GM19397 (cell line): ENCODE measurements at regions not wholly inside any gene's neighbourhood (a gene's known extent, or its start where the extent isn't known, plus 50 kb on each side); places are given as distances from the start of the nearest gene placed in this dataset.
"Not testable (repeated sequence)": the region's sequence is repeated elsewhere in the genome, so short reads cannot be mapped to it uniquely, and the experiment has no call there.

Experiments
- ATAC-seq: cut with Tn5 transposase; IDR thresholded peaks from one replicate; pipeline ENCODE4 v1.9.1; 2021; ENCODE audit warnings: mild to moderate bottlenecking, moderate library complexity; ENCODE audit not compliant: unreplicated experiment

DNA sequence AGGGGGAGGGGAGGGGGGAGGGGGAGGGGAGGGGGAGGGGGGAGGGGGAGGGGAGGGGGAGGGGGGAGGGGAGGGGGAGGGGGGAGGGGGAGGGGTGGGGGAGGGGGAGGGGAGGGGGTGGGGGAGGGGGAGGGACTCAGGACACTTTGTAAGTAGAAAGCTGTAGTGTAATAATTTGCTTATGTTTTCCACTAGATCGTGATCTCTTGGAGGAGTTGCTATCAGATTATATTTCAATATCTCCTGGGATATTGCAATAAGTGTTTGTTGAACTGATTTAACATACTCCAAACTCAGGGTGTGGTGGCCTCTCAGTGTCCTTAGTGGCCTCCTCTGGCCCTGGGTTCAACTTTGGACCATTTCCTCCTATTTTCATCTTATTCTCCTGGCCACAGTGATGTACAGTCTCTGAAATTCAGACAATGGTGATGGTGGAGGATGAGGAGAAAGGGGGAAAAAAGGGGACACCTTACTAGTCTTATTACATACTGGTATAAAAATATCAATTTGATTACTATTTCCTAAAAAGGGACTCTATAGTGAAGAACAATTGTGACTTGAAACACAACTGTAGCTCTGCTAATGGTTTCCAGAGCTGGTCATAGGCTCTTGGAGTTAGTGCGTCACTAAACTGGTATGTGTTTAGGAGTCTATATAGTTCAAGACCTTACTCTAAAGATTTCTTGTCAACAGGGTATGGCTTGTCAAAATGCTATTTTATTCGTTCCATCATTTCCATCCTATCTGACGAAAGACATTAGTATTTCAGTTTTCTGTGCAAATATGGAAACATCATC lies 89.6 kb downstream of the DDX1 start:
- ATAC-seq = no peak

DNA sequence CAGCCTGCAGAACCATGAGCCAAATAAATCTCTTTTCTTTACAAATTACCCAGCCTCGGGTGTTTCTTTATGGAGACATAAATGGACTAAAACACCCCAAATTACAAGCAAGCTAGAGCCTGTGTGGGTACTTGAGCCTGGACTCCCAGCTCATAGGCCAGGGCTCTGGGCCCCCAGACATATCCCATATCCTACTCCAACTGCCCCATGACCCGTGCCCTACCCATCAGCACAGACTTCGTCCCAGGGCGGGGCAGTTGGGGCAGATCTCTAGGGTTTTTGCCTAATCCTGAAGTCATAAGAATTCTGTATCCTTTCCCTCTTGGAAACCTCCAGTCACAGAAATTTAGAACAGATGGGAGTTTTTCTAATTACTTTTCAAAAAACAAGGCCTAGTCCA lies 90.7 kb downstream of the DDX1 start:
- ATAC-seq = no peak

DNA sequence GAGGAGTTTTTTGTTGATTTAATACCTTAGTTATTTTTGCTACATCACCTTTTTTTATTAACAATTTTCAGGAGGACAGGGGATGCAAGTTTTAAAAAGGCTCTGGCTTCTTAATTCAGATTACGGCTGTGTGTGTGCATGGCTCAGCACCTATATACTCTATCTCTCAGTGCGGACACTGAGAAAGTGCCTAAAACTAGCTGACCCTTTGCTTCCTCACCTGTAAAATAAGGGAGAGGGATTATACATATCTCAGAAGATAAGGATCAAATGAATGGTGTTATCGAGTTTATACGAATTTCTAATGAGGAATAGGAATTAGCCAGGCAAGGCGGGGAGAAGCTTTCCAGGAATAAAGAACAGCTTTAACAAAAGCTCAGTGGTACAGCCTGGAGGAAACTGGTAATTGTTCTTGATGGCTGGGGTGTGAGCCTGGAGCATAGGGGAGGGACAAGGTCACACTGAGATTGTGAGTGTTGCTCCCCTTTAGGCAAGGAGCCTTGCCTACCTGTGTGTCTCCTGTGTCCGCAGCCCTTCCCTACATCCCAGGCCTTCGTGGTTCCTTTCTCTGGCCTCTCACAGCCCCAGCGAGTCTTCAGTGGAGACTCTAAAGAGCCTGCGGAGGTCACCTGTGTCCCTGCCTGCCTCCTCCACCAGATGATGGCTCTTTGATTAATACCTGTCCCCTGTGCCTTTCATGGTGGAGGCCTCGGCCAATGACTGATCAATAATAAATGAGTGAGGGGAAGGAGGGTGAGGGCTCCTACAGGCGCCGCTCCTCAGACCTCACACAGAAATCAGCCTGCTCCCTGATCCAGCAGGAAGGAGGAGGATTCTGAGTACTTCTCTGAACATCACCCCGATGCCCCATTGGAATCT lies 92.7 kb downstream of the DDX1 start:
- ATAC-seq = no peak

DNA sequence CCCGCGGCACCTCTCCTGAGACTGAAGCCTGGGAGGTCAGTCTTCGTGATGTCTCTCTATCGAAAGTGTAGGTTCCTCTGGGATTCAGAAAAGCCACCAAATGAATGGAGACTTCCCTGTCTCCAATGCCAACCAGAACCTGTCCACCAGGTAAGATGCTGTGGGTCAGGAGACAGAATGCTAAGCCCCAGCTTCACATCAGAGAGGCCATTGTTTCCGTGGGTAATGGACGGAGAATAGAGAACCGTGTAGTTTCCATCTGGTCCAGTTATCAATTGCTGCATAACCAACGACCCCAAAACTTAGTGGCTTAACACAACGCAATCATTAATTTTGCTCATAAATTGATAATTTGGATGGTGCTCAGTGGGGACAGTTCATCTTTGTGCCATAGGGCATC lies 93.5 kb downstream of the DDX1 start:
- ATAC-seq = no peak

DNA sequence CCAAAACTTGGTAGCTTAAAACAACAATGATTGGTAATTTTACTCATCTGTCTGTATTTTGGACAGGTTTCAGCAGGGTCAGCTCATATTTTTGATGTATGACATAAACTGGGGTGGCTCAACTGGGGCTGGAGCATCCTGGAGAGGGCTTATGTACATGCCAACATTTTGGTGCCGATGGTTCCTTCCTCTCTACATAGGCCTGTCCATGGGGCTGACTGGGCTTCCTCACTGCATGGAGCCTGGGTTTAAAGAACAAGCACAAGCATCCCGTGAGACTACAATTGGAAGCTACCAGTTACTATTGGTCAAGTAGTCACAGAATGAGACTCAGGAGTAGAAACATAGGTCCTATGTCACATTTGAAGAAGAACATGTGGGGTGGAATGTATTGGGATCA lies 95.0 kb downstream of the DDX1 start:
- no peak for ATAC-seq

DNA sequence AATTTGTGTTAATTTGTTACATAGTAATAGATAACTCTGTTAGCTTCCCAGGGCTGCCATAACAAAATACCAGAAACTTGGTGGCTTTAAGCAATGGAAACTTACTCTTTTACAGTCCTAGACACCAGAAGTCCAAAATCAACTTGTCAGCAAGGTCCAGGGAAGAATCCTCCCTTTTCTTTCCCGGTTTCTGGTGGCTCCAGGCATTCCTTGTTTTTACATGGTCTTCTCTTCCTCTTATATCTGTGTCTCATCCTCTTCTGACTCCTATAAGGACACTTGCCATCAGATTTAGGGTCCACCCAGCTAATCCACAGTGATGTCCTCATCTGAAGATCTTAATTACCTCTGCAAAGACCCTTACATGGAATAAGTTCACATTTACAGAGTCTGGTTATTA lies 95.6 kb downstream of the DDX1 start:
- no peak for ATAC-seq

DNA sequence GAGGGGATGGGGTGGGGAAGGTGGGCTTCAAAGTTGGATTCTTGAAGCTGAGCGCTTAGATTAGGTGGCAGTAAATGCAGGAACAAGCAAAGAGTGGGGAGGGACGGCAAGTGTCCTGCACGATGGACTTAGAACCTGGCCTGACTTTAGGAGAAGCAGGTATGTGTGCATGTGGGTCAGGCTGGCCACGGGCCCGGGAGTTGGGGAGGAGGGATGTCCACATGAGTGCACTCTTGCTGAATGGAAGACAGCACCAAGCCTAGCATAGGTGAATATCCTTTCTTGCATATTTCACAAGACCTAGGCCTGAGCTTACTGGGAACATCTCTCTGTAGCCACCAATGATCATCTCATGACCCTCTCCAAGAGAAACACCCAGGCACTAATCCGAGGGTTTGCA lies 96.1 kb downstream of the DDX1 start:
- no peak for ATAC-seq

DNA sequence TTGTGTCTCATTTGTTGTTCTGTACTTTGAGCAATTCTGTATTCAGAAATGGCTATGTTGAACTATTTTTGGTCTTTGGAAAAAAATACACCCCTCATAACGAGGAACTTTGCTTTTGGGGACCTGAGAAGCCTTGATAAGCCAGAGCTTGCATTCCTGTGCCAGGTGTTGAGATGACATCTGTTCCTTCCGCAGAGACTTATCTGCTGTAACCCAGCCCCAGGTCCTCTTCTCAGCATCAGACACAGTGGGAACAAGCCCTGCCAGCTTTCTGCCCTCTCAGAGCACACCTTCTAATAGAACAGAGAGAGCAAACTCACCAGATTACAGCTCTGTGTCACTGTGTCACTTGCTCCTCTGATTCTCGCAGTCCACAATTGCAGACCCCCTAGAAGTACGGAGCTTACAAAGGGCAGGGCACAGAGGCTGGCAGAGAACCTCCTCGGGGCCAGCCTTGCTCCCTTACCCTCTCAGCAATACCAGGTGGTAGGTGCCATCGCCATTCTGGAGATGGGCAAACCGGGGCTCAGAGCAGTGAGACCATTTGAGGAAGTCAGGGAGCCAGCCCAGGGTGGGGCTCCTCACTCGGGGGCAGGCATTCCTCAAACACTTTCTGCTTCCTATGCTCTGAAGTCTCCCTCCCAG lies 97.4 kb downstream of the DDX1 start:
- no peak for ATAC-seq

DNA sequence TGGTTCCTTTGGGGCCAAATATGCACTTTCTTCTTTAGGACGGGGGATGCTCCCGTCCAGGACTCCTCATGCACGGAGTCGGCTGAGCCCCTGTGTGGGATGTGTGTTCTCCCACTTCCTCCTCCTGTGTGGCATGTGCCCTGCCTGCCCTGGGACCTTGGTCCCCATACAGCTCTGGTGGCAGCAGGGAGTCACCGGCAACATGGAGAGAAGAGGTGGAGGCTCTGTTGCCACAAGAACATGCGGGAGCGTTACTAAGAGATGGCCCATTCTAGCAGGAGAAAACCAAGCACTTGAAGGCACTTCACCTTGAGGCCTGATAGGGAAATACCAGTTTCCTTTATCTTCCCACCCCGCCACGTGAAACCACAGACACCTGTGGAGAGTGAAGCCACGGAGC lies 98.0 kb downstream of the DDX1 start:
- ATAC-seq = no peak

DNA sequence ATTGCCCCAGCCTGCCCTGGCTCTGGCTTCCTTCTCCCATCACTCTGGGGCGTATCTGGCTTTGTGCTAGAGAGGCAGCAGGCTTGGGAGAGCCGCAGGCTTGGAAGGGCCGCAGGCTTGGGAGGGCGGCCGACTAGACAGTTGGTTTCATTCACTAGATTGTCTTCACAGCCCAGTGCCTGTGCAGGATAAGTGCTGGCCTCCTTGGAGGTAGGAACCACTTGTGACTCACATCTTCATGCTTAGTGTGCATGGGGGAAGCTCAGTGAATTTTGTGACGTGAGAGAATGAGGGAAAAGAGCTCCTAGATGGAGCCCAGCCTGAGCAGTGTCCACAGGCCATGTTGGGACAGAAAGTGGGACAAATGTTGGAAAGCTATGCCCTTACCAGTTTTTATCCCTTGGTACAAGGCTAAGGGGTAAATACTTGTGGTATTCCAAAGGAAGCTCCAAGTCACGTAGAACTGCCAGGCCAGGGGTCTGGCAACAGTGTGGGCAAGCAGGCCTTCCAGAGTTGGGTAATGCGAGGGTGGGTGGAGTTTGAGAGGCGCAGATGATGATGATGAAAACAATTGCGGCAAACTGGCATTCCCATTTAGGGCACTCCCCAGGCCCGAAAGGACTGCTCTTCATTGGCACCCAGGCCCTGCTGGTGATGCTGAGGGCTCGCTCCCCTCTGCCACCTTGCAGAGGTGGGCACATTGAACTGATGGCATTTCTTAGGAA lies 100.1 kb downstream of the DDX1 start:
- ATAC-seq = no peak

DNA sequence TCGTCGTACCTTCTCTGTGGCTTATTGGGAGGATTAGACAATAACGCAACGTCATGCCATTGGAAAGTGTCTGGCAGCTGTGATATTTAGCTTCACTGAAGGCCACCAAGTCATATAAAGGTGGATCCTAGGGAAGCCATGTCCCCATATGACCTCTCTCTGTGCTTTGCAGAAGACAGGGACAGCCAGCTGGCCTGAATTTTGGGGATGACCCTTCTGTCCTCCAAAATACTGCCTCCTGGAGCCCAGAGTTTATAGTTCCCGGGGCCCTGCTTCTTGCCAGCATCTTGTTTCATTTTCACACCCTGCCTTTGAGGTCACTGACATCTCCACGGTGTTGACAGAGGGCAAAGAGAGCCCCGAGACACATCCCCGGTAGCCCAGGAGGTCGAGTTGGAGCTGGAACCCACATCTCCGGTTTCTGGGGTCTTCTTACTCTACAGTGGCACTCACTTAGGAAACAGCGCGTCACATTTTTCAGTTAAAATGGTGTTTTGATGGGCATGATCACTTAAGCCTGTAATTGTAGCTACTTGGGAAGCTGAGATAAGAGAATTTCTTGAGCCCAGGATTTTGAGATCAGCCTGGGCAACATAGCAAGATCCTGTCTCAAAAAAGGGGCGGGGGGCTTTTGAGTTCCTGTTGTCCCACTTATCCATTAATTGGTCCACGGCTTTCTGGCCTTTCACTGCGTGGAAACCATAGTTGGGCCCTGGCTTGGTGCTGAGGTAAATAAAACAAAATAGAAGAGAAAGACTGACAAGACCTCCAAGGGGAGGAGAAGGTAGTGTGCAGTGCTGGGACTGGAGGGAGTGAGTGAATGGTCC lies 101.1 kb downstream of the DDX1 start:
- no peak for ATAC-seq

DNA sequence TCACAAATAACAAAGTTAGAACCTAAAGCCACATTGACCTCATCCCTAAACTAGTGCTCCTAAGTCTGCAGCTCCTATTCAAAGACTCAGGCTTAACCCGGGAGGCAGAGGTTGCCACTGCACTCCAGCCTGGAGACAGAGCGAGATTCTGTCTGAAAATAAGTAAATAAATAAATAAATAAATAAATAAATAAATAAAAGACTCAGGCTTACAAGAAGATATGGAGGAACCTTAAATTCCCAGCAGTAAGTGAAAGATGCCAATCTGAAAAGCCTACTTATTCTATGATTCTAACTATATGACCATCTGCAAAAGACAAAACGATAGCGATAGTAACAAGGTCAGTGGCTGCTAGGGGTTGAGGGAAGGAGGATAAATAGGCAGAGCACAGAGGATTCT lies 101.7 kb downstream of the DDX1 start:
- no peak for ATAC-seq

DNA sequence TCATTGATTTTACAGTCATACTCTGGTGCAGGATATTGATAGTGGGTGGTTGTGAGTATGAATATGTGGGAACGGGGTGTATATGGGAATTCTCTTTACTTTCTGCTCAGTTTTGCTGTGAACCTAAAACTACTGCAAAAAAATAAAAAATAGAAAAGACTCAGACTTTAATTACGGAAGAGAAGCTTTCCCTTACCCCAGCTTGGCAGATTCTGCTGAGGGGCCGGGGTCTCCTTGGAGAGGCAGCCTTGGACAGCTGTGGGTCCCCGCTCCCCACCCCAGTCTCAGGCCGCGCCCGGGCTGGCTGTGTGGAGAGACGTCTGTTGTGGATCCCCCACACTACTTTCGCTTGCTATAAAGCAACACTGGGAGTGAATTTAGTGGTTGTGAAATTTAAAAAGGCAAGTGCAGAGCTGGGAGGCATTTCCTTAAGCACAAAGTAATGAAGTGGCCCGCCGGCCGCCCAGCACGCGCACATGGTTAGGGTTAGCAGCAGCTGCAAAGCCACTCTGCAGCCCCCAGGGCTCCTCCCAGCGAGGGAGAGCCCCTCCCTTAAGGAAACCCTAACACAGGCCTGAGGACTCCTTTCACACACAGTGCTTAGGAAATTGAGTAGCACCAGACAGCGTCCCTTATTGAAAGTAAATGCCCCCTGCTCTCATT lies 102.4 kb downstream of the DDX1 start:
- no peak for ATAC-seq

DNA sequence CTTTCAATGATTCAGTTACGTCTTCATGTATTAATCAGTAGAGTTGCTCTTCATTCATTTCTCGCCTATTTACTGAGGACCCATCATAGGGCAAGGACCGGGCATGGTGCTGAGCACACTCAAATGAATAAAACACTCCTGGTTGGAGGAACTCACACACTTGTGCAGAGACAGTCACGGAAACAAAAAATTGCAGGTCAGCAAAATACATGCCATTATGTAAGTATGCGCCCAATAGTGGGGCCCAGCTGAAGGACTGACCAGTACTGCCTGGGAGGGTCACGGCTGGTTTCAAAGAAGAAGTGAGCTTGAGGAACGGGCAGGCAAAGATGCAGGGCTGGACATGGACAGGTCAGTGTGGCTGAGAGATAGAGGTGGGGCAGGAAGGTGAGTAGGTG lies 102.9 kb downstream of the DDX1 start:
- ATAC-seq = no peak

DNA sequence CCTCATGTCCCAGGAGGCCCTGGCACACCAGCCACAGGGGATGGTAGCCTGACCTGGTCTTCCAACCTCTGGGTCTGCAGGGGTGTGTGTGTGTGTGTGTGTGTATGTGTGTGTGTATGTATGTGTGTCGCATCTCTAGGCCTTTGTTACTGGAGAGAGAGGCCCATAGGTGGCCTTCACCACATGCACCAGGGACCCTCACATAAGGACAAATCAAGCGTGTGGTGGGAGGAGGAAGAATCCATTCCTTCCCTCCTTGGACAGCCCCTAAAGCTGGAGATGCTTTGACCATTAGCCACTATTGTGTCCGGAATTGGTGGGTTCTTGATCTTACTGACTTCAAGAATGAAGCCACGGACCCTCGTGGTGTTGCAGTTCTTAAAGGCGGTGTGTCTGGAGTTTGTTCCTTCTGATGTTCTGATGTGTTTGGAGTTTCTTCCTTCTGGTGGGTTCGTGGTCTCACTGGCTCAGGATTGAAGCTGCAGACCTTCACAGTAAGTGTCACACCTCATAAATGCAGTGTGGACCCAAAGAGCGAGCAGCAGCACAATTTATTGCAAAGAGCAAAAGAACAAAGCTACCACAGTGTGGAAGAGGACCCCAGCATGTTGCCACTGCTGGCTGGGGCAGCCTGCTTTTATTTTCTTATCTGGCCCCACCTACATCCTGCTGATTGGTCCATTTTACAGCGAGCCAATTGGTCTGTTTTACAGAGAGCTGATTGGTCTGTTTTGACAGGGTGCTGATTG lies 104.1 kb downstream of the DDX1 start:
- ATAC-seq = no peak

DNA sequence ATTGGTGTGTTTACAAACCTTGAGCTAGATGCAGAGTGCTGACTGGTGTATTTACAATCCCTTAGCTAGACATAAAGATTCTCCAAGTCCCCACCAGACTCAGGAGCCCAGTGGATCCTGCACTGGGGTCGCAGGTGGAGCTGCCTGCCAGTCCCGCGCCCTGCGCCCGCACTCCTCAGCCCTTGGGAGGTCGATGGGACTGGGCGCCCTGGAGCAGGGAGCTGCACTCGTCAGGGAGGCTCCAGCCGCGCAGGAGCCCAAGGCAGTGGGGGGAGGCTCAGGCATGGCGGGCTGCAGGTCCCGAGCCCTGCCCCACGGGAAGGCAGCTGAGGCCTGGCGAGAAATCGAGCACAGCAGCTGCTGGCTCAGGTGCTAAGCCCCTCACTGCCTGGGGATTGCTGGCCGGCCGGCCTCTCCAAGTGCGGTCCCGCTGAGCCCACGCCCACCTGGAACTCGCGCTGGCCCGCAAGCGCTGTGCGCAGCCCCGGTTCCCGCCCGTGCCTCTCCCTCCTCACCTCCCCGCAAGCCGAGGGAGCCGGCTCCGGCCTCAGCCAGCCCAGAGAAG lies 105.0 kb downstream of the DDX1 start:
- not testable (repeated sequence) for ATAC-seq

DNA sequence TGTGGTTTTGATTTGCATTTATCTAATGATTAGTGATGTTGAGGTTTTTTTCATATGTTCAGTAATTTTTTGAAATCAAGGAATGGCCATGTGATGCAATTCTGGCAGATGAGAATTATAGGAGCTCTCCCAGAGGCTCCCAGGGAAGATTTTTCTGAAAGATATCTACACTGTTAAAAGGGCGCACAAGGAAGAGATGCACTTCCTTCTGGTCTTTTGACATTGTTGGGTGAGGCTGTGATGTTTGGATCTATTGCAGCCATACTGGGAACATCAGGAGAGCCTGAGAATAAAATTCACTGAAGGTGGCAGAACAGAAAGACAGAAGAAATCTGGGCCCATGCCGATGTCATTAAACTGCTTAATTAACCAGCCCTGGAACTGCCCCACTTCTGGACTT lies 108.5 kb downstream of the DDX1 start:
- no peak for ATAC-seq

DNA sequence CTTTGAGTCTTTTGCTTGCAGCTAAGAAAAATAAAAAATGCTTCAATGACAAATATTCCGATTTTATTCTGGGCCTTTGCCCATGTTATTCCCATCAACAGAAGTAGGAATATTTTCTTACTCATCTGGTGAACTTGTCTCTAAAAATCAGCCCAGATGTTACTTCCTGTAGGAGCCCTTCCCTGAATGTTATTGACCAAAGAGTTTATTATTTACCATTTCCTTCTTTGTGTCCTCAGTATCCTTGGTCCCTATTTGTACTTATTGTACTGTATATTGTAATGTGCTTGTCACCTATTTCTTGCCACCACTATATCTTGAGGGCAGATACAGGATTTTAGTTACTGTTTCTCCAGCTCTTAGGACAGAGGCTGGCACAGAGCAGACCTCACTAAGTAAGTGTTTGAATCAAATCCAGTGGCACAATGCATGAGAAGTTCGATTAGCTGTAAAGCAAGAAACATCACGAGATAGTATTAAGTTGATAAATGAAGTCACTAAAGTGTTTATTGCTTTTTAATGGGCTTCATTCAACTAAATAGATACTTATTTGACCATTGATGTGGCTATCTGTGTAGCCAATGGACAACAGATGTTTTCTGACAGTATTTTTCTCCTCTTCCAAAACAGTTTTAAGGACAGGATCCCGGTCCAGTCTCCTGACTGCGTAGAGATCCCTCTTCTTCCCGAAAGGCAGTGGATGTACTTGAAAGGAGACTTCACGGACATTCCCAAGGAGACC lies 109.1 kb downstream of the DDX1 start:
- no peak for ATAC-seq
